GM13977 (cell line): ENCODE measurements at regions not wholly inside any gene's neighbourhood (a gene's known extent, or its start where the extent isn't known, plus 50 kb on each side); places are given as distances from the start of the nearest gene placed in this dataset.

Experiments used
- DNase-seq: peaks from one replicate; pipeline ENCODE4 v3.0.0; 2012; ENCODE audit warnings: low spot score
- in situ Hi-C: fragments of 300-500 bp; cut with MboI; formaldehyde crosslinking; loops from one replicate; pipeline ENCODE4 v1.12.0; 2022; ENCODE audit warnings: low sequenced_read_pairs, low pct_unique_long_range_greater_than_20kb, mixed read lengths, inconsistent platforms; ENCODE audit not compliant: unreplicated experiment
- TF ChIP-seq, protein P1 (sequence below): IDR thresholded peaks from 2 replicates; pipeline ENCODE4 v1.5.1; 2012; ENCODE audit warnings: mild to moderate bottlenecking, control low read depth; ENCODE audit not compliant: insufficient read depth; ENCODE audit errors: extremely low read depth, missing control alignments

DNA sequence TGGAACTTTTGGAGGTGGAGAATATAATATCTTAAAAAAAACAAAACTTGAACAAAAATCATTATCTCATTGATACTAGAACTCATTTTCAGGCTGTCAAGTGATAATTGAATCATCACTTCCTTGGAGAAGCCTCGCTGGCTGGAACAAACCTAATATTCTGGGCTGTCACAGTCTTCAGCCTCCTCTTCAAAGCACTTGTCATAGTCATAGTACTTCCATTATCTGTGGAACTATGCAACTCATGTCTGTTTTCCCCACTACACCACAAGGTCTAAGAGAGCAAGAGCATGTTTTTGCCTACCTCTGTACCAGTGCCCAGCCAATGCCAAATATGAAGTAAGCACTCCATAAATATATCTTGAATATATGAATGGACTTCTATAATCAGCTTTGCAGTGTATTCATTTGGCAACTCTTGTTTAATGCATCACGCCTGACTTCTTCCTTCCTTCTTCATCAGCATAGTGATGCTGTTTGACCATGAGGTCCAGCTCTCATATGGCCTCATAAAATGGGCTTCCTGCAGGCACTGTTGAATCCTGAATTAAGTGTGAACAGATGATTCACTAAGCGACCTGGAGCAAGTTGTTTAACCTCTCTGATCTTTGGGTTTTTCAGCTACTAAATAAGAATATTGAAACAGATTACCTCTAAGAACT is 86.6 kb upstream of the SNRK start:
- in situ Hi-C loops = no loop called here
- no peak for DNase-seq
- TF ChIP-seq, protein P1, sequence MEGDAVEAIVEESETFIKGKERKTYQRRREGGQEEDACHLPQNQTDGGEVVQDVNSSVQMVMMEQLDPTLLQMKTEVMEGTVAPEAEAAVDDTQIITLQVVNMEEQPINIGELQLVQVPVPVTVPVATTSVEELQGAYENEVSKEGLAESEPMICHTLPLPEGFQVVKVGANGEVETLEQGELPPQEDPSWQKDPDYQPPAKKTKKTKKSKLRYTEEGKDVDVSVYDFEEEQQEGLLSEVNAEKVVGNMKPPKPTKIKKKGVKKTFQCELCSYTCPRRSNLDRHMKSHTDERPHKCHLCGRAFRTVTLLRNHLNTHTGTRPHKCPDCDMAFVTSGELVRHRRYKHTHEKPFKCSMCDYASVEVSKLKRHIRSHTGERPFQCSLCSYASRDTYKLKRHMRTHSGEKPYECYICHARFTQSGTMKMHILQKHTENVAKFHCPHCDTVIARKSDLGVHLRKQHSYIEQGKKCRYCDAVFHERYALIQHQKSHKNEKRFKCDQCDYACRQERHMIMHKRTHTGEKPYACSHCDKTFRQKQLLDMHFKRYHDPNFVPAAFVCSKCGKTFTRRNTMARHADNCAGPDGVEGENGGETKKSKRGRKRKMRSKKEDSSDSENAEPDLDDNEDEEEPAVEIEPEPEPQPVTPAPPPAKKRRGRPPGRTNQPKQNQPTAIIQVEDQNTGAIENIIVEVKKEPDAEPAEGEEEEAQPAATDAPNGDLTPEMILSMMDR = no peak

DNA sequence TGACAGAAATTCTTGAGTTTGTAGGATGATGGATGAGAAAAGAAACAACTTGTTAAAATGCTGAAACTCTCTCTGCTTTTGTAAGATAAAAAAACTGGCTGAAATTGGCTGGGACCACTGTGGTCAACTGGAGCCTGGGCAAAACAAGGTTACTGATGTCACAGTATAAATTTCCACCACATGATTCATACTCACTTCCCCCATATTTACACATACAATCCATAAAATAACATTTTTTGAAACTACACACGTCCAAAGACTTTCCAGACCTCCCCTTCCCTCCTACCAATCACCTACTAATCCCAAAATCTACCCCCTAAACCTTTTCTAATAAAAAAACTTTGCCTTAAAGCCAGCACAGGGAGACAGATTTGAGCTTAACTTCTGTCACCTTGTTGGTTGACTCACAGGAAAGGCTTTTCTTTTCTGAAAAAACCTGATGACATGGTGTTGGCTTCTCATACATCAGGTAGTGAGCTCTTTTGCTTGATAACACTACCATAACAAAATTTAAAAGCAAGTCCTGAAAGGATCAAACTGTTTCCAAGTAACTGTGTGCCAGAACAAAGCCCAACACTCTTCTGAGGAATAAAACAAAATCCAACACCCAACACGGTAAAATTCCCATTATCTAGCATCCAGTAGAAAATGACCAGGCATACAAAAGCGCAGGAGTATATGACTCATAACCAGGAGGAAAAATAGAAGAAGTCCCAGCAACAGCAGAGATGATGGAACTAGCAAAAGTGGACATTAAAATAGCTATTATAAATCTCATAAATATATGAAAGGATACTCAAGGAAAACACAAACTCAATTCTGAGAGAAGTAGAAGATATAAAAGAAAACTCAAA is 87.3 kb upstream of the SNRK start:
- TF ChIP-seq, protein P1 = no peak
- in situ Hi-C loops = no loop called here
- DNase-seq = no peak

DNA sequence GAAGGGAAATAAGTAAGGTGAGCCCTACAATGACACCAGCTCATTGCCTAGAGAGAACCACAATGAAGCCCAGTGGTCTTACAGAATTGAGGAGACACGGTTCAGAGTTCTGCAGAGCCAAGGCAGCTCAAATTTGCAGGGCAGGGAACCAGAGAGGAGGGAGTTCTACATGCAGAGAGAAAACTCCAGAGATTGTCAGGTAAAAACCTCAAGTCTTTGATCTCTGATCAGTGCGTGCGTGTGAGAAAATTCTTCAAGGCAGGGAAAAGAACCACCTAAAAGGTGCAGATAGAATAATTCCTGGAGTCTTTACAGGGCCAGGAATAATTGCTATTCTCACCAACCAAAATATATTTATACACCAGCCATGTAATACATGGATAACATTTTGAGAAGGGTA is 88.0 kb upstream of the SNRK start:
- TF ChIP-seq, protein P1 = no peak
- in situ Hi-C loops = no loop called here
- DNase-seq = no peak

DNA sequence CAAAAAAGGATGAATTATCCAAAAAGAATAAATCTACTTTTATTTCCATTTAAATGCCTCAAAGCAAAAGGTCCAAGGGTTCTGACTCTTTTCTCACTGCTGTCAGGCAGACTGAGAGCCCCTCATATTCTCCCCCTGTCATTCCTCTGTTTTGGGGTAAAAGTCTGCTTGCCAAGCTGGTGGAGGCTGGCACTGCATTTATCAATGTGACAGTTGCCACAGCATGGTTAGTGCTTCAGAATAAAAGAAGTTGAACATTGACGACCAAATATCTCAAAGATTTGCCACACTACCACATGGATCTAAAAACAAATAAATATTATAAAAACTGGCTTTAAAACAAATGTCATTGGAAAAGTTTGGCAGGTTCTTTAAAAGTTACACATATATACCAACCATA is 89.2 kb upstream of the SNRK start:
- in situ Hi-C loops = no loop called here
- no peak for DNase-seq

DNA sequence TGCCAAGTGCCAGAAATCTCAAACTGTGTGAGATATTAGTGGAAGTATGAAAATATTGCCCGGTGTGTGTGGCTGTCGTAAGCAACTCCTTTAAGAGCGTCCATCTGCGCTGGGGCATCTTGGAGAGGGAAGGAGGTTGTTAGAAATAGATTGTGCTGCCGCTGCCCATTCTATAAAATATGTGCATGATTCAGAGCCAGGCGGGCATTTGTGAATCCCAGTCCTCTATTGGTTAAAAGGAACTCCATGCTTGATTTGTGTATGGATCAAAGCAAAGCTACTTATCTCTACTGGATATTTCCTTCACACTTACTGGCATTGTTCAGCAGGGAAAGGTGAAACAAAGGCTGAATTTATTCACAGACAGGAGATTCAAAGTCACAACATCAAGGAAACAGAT is 89.6 kb upstream of the SNRK start:
- TF ChIP-seq, protein P1 = no peak
- DNase-seq = no peak
- in situ Hi-C loops = no loop called here

More for the DNA sequence above, 89.2 kb upstream of the SNRK start:
- TF ChIP-seq, protein P1 = no peak

DNA sequence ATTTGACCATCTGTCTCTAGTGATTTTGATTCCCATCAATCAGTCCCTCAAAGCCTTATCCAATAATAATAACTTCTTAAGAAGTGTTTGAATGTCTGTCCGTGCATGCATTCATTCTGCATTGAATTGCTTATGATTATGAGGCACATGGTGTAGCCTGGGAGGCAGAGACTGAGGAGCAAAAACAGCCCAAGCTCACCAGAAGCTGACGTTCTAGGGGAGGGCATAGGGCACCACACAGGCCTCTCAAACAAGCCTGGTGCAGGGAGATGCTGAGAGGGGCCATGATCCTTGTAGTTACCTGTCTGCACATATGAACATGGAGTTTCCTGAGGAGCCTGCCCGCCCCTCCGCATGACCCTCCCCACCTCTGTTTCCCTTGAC is 89.2 kb upstream of the POMGNT2 start:
- TF ChIP-seq, protein P1 = no peak
- no peak for DNase-seq
- in situ Hi-C loops = no loop called here
